ENCODE measurements at regions not wholly inside any gene's neighbourhood (a gene's known extent, or its start where the extent isn't known, plus 50 kb on each side); places are given as distances from the start of the nearest gene placed in this dataset.

DNA sequence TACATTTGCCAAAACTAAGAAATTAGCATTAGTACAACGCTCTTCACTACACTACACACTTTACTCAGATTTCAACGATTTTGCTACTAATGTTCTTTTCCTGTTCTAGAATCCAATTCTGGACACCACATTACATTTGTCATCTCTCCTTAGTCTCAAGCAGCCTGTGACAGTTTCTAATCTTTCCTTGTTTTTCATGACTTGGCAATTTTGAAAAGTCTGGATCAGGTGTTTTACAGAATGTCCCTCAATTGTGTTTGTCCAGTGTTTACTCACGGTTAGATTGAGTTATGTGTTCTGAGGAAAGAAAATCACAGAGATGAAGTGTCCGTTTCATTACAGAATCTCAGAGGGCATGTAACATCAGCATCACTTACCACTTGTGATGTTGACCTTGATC, 372.6 kb downstream of the TFAP2A start:
- no peaks in the 10 kb centered on the region for H3K9me3 Mint-ChIP-seq
- no peaks in the 10 kb centered on the region for H3K4me1 Mint-ChIP-seq
- no peak for DNase-seq
- no peak overlapping the region for H3K4me3 Mint-ChIP-seq
- H3K27ac Mint-ChIP-seq, result no peak overlapping the region
- no peak for ATAC-seq
- no peaks in the 10 kb centered on the region for H3K27me3 Mint-ChIP-seq

DNA sequence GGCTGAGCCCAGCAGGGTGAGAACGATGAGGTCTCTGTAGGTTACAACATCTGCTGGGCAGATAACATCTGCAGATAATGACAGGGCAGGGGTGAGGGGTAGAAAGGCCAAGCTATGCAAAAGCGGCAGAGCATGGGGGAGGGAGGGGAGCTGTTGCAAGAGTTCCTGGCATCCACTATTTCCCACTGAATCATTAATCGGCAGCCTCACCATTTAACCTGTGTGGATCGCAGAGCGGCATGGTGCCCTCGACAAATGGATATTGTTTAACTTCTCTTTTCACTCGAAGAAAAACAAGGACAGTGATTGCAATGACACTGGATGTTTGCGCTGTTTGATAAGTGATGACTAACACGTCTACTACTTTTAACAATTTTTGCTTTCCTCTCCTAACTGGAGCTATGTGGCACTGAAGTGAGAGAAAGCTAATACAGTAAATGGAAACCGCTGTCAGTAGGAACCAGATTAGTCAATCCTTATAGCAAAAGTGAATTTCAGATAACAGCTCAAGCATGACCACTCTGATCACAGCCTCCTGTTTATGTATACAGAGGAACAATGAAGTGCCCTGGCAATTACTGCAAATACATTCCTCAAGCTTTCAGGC, 381.5 kb downstream of the TFAP2A start:
- H3K4me1 Mint-ChIP-seq, result no peaks in the 10 kb centered on the region
- H3K9me3 Mint-ChIP-seq, result no peaks in the 10 kb centered on the region
- ATAC-seq, result no peak
- no peaks in the 10 kb centered on the region for H3K27me3 Mint-ChIP-seq
- no peak overlapping the region for H3K4me3 Mint-ChIP-seq
- no peak for DNase-seq
- no peak overlapping the region for H3K27ac Mint-ChIP-seq

DNA sequence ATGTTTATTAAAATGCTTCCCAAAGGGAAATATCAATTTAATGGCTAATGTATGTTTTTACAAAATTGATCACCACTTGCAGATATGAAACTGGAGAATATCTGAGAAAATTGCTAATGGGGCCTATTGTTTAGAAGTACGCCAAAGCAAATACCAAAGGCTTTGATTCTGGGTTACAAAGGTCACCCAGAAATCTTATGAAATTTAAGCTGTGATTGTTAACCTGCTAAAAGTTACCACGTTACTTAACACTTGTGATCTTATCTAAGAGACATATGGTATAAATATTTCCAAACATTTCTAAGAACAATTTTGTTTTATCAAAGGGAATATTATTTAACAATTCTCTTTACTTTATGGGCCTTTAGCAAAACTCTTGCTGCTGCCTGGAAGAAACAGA, 383.3 kb downstream of the TFAP2A start:
- no peaks in the 10 kb centered on the region for H3K9me3 Mint-ChIP-seq
- no peaks in the 10 kb centered on the region for H3K27me3 Mint-ChIP-seq
- H3K4me3 Mint-ChIP-seq, result no peak overlapping the region
- ATAC-seq, result no peak
- H3K4me1 Mint-ChIP-seq, result no peaks in the 10 kb centered on the region
- DNase-seq, result no peak
- H3K27ac Mint-ChIP-seq, result no peak overlapping the region

DNA sequence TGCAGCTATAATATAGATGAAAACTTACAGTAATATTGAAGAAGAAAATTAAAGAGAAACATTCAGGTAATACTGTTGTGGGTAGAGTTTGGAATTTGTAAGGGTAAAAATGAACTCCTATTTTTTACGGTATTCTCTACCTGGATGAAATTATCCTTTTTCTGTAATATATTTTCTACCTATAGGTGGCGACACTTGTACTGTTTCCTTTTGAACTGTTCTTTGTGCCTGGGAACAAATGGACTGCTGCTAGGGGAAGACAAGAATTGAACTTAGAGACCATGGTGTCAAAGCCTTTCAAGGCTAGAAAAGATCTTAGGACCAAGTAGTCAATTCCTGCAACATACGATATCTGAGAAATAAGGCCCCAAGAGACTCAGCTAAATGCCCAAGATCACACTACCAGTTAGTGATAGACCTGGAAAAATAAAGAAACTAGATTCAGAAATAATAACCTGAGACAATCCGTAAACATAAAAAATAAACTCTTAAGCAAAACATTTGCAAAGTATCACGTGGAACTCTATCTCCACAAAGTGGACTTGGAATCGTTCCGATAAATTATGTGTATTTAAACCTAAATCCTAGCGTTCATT, 383.8 kb downstream of the TFAP2A start:
- H3K9me3 Mint-ChIP-seq, result no peaks in the 10 kb centered on the region
- no peak overlapping the region for H3K4me3 Mint-ChIP-seq
- no peaks in the 10 kb centered on the region for H3K27me3 Mint-ChIP-seq
- no peak for DNase-seq
- no peak overlapping the region for H3K27ac Mint-ChIP-seq
- no peak for ATAC-seq
- no peaks in the 10 kb centered on the region for H3K4me1 Mint-ChIP-seq

DNA sequence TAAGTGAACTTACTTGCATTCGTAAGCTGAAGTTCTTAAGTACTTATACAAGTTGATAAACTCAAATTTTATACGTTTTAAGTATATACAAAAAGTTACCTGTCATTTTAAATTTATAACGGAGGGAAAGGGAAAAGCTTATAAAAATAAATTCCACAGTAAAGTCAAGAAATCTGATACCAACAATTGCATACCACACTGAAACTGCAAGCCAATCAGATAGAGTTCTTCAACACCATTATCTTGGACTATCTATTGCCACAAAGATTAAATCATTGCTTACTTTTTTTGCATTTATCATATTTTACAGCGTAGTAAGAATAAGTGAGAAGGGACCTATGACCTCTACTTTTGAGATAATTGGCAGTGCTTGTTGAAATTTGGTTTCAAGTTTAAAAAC, 386.7 kb downstream of the TFAP2A start:
- ATAC-seq (no peak), DNase-seq (no peak)
- Mint-ChIP-seq H3K4me3 (no peak overlapping the region), H3K4me1 (no peaks in the 10 kb centered on the region), H3K27ac (no peak overlapping the region), H3K27me3 (no peaks in the 10 kb centered on the region), H3K9me3 (no peaks in the 10 kb centered on the region)

DNA sequence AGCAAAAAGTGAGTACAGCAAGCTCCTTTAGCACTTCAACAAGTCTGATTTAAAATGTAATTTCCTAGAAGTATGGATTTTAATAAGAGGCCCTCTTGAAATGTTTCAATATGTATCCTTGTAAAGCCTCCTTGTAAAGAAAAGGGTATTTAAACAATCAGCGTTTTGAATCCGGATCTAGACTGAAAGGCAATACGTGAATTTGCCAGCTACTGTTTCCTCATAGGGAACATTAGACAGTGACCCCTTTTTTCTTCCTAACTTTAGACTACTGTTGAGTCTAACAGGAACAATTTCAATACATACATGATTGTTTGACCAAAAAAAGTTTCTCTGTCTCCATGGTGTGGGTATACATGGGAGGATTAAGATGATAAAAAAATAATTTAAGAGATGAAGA, 395.0 kb downstream of the TFAP2A start:
- Mint-ChIP-seq H3K27ac (no peak overlapping the region), H3K9me3 (peaks cover 0 to 14% of the 10 kb centered on the region in 2 donors), H3K27me3 (no peaks in the 10 kb centered on the region), H3K4me1 (no peaks in the 10 kb centered on the region), H3K4me3 (no peak overlapping the region)
- no peak for ATAC-seq
- DNase-seq, result no peak

DNA sequence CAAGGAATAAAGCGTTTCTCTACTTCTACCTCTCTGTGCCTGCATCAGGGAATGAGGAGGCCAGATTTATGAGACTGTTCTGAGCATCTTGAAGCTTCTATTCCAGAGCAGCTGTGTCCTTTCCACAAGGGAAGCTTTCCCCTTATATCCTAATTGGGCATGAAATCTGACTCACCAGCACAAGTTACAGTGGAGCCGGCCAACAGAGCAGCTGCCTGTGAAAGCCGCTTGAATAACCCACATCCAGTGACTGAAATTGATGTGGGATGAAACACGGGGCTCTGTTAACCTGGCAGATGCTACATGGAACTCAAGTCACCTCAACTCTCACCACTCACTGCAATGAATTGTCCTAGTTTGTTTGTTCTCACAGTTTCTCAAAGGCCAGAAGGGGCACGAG, 400.3 kb downstream of the TFAP2A start:
- no peak overlapping the region for H3K4me3 Mint-ChIP-seq
- no peak overlapping the region for H3K27ac Mint-ChIP-seq
- peaks cover 7 to 16% of the 10 kb centered on the region in 2 donors for H3K9me3 Mint-ChIP-seq
- ATAC-seq (no peak), DNase-seq (no peak)
- H3K4me1 Mint-ChIP-seq, result no peaks in the 10 kb centered on the region
- no peaks in the 10 kb centered on the region for H3K27me3 Mint-ChIP-seq

DNA sequence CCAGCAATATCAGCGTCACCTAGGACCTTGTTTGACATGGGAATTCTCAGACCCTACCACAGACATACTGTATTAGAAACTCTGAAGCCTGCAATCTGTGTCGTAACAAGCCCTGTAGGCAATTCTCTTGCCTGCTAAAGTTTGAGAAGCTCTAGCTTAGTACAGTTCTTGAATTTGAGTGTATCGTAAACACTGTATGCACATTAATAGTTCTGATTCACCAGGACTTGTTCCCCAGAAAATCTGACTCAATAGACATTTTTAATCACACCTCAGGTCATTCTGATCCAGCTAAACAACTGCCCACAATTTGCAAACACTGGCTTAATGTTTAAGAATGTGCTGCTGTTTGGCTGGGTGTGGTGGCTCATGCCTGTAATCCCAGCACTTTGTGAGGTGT, 414.3 kb downstream of the TFAP2A start:
- H3K27me3 Mint-ChIP-seq, result no peaks in the 10 kb centered on the region
- no peaks in the 10 kb centered on the region for H3K4me1 Mint-ChIP-seq
- no peak for ATAC-seq
- no peak for DNase-seq
- H3K9me3 Mint-ChIP-seq, result no peaks in the 10 kb centered on the region
- no peak overlapping the region for H3K4me3 Mint-ChIP-seq
- no peak overlapping the region for H3K27ac Mint-ChIP-seq

DNA sequence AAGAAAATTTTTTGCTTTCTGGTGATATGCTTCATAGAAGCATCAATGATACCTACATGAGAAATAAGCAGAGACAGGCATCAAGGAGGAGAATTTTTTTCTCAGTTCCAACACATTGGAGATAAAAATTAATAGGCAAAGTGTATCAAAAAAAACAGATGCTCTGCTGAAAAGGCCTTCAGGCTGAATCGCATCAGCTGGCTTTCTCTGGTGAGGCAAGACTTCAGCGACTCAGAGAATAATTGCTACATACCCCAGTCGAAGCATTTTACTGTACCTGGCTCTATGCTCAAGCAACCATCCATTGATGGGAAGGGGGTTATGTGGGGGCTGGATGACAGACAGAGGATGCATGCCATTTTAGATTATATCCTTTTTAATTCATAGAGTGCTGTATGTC, 415.1 kb downstream of the TFAP2A start:
- H3K4me3 Mint-ChIP-seq, result no peak overlapping the region
- H3K9me3 Mint-ChIP-seq, result no peaks in the 10 kb centered on the region
- H3K27me3 Mint-ChIP-seq, result no peaks in the 10 kb centered on the region
- no peak for DNase-seq
- no peak overlapping the region for H3K27ac Mint-ChIP-seq
- no peaks in the 10 kb centered on the region for H3K4me1 Mint-ChIP-seq
- ATAC-seq, result no peak

DNA sequence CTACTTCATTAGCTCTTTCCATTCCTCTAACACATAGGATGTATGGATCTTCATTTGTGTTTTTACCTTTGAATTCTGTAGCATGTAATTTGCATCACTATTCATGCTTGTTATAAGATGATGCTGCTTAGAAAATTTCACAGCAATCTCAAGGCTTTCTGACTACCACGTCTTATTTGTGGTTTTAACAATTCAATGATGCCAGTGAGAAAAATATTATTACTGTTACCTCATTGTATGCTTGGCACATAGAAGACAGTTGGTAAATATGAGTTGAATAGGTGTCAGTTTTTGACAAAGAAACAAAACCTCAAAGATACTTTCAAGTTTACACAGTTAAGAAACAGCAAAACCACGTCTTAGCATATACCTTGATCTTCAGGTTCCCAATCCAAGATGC, 428.6 kb downstream of the TFAP2A start:
- Mint-ChIP-seq H3K4me3 (no peak overlapping the region), H3K9me3 (peaks cover 16 to 17% of the 10 kb centered on the region in 2 donors)

DNA sequence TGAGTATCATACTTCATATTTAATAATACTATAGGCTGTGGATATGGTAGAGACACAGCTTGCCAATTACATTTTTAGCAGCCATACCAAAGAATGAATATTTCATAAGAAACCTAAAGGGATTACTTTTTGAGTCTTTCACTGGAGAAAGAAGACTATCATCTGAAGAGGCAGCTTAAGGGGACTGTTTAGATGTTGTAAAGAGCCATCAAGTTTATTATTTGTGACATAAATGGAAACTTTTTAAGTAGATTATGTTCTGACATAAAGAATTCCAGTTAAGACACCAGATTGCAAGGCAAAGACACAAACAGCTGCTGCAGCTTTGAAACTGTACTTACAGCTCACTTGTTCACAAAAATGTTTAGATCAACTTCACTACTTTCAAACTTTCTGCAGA, 429.4 kb downstream of the TFAP2A start:
- no peak for ATAC-seq
- Mint-ChIP-seq H3K9me3 (peaks cover 16 to 17% of the 10 kb centered on the region in 2 donors), H3K4me1 (no peaks in the 10 kb centered on the region), H3K27ac (no peak overlapping the region), H3K27me3 (no peaks in the 10 kb centered on the region), H3K4me3 (no peak overlapping the region)
- DNase-seq, result no peak

More for the DNA sequence above, 428.6 kb downstream of the TFAP2A start:
- no peak for DNase-seq
- Mint-ChIP-seq H3K4me1 (no peaks in the 10 kb centered on the region), H3K27me3 (no peaks in the 10 kb centered on the region), H3K27ac (no peak overlapping the region)
- ATAC-seq, result no peak

DNA sequence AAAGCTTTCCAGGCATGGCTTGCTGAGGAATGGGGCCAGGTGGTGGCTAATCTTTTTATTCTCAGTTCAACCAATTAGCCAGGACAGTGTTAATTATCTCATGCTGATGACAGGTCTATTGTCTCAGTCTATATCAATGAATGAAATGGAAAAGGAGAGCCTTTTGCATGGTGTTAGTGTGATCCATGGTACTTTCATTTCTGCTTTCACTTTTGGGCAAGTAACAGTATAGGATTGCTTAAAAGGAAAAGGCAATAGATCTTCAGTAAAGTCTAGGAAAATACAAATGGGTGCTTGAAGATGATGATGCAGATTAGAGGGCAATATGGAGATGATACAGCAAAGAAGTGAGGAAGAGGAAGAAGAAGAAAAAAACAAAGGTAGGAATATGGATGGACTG, 430.3 kb downstream of the TFAP2A start:
- no peaks in the 10 kb centered on the region for H3K4me1 Mint-ChIP-seq
- H3K4me3 Mint-ChIP-seq, result no peak overlapping the region
- ATAC-seq, result no peak
- no peaks in the 10 kb centered on the region for H3K27me3 Mint-ChIP-seq
- DNase-seq, result no peak
- no peak overlapping the region for H3K27ac Mint-ChIP-seq
- H3K9me3 Mint-ChIP-seq, result peaks cover 16 to 17% of the 10 kb centered on the region in 2 donors

DNA sequence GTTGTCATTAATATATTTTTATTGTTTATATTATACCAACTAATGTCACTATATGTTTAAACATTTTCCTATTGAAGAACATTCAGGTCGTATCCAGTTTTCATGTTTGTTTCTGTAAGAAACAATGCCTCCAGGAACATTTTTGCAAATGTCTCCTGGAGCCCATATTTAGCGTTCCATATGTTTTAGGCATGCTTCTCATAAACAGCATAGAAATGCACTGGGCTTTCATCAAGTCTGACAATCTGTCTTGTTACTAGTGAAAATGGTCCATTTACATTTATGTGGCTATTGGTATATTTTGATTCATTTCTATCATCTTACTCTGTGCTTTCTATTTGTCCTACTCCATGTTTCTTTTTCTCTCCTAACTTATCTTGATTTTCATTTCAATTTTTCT, 431.7 kb downstream of the TFAP2A start:
- H3K4me1 Mint-ChIP-seq, result no peaks in the 10 kb centered on the region
- ATAC-seq, result no peak

DNA sequence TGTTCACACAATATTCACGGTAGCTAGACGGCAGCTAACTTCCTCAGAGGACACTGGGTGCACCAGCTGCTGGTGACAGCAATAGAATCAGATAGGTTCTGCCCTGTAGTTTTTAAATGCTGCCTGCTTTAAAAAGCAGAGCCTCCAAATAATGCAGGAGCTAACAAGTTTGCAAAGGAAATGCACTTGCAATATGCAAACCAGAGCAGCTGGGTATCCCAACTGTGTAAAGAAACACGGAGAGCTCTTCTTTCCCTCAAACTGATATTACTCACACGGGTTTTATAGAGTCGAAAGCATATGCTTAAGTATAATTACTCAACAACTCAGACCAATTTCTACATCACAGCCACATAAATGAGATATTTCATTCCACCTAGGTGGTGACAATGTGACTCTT, 432.7 kb downstream of the TFAP2A start:
- no peak for ATAC-seq
- Mint-ChIP-seq H3K27ac (no peak overlapping the region), H3K4me3 (no peak overlapping the region), H3K4me1 (no peaks in the 10 kb centered on the region), H3K9me3 (peaks cover 16 to 17% of the 10 kb centered on the region in 2 donors), H3K27me3 (no peaks in the 10 kb centered on the region)
- DNase-seq, result no peak

More for the DNA sequence above, 431.7 kb downstream of the TFAP2A start:
- Mint-ChIP-seq H3K27me3 (no peaks in the 10 kb centered on the region), H3K27ac (no peak overlapping the region), H3K9me3 (peaks cover 16 to 17% of the 10 kb centered on the region in 2 donors), H3K4me3 (no peak overlapping the region)
- no peak for DNase-seq

DNA sequence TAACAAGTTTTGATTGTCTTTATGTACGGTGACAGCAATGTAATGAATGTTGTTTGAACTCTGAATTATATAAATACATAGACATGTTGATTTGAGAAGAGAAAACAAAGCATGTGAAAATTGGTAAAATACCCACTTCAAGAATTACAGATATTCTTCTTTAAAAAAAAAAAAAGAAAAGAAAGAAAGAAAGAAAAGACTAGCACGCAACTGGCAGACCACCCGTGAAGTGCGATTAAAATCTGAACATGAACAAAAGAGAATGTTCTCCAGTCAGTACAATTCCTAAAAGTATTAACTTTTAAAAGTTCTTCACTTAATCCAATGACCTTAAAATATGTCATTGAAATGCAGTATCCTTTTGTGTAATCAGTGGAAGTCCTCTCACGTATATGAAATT, 434.9 kb downstream of the TFAP2A start:
- Mint-ChIP-seq H3K9me3 (peaks cover 18 to 27% of the 10 kb centered on the region in 2 donors), H3K4me1 (no peaks in the 10 kb centered on the region), H3K27ac (no peak overlapping the region), H3K4me3 (no peak overlapping the region), H3K27me3 (no peaks in the 10 kb centered on the region)
- DNase-seq, result no peak
- ATAC-seq, result no peak

DNA sequence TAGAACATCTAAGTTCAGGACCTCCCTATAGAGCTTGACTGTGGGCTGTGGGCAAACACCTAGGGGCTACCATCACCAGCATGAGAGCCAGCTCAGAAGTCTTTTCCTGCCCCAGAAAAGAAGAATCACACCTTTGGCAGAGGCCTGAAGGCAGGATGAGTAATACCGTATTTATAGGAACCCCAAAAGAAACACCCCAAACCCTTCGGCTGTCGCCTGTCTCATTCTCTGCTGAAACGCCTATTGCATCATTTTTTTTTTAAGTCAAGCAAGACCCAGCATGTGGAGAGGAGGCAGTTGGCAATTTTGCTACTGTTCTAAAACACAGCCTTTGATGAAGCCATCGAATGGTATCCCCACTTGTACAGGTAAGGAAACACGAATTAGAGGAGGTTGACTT, 436.4 kb downstream of the TFAP2A start:
- no peak overlapping the region for H3K4me3 Mint-ChIP-seq
- H3K27ac Mint-ChIP-seq, result no peak overlapping the region
- H3K4me1 Mint-ChIP-seq, result no peaks in the 10 kb centered on the region
- no peak for ATAC-seq
- DNase-seq, result no peak
- H3K9me3 Mint-ChIP-seq, result peaks cover 8 to 12% of the 10 kb centered on the region in 2 donors
- no peaks in the 10 kb centered on the region for H3K27me3 Mint-ChIP-seq

DNA sequence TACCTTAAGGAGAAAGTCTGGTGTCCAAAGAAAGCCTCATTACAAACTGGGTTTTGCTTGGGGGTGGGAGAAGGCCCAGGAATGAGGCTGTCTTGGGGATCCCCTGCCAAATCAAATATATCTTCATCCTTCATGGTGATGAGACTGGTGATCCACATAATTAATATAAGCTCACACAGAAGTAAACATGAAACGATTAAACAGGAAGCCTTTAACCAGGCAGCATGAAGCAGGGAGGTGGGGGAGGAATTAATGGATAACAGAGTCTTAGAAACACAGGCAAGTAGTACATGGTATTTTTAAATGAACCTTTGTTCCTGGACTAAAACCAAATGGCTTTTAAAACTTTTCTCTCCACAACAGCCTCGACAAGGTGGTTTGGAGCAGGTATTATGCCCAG, 437.5 kb downstream of the TFAP2A start:
- Mint-ChIP-seq H3K4me3 (no peak overlapping the region), H3K4me1 (no peaks in the 10 kb centered on the region), H3K27me3 (no peaks in the 10 kb centered on the region), H3K9me3 (peaks cover 10 to 11% of the 10 kb centered on the region in 2 donors), H3K27ac (no peak overlapping the region)
- DNase-seq (no peak), ATAC-seq (no peak)

Data from stimulated activated naive CD8-positive, alpha-beta T cell treated with anti-CD3 and anti-CD28 coated beads, Interleukin-15, amount 100 ng/mL, for 72 hours (primary cell).